ENCODE measurements at regions not wholly inside any gene's neighbourhood (a gene's known extent, or its start where the extent isn't known, plus 50 kb on each side); places are given as distances from the start of the nearest gene placed in this dataset.
"Not testable (repeated sequence)": the region's sequence is repeated elsewhere in the genome, so short reads cannot be mapped to it uniquely, and the experiment has no call there.

DNA sequence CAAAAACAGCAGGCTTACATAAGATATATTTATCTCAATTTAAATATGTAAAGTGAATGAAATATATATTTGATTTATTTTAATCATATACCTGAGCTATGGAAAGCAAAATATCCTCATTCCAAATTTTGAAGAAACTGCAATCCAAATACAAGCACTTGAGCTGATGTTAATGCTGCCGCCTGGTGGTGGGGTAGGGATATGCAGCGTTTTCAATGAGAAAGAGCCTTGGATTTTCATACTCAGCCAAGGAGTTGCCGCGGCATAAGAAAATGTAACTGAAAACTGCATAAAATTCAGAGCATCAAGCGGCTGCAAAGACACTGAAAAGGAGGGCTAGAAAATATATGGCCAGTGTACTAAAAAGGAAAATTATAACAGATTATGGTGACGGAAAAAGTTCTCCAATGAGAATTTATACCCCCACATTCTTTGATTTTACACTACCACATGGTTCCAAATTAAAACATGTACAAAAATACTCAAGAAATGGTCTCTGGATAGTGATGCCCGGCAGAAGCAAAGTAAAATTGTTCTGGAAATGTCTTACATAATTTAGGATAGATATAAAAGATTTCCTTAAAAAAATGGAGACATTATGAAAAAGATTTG is 660.3 kb upstream of the PITX2 start:
- DNase-seq: no peak

GRCh38 chr4:111296466-111296865 is 673.6 kb upstream of the PITX2 start:
- DNase-seq: no peak

DNA sequence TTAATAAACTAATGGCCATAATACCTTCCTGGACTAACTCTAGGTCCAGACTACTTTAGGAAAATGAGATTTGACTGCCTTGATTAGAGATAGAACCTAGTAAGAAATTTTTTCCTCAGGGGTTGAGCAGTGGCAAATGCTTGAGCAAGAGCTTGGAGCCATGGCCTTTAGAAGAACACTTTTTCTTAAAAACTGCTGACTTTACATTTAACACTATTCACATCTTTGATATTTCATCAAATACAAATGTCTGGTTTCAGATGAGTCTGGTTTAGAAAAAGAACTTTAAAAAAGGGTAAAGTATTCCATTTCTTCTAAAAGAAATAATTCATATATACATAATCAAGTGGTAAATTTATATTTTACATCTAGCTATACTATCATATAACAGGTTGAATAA is 680.9 kb upstream of the PITX2 start:
- no peak for DNase-seq

DNA sequence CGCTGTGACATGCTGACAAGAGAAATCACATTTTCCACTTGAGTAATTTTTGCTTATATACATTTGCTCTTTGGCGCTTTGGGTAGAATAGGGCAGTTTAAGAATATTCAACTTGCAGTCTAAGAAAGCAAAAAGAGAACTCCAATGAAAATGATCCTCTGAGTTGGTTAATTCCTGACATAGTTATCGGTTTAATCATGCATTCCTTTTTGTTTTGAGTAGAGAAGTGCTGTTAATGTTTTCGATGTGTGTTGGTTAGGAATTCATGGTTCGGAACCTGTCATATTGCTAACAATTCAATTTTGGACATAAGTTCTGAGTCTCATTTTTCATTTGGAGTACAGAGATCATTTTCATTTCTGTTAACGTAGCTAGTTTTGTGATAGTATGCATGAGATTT is 700.6 kb upstream of the PITX2 start:
- no peak for DNase-seq

DNA sequence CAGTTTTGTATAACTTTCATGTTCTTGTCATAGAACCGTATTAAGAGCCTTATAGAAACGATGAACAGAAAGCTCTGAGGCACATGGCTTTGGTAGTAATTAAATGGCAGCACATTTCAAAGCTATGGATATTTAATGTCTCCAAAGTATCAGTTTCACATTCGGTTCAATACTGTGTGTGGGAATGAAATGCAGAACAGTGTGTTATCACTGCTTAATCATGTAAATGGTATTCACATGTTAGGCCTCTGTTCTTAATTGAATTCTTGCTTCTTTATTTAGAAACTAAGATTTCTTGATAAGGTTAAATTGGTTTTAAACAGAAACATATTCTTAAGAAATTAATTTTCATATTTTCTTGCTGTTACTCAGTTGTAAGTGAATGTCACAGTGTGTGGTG is 701.0 kb upstream of the PITX2 start:
- DNase-seq: no peak

GRCh38 chr4:111326450-111326849 is 703.6 kb upstream of the PITX2 start:
- no peak for DNase-seq

GRCh38 chr4:111330786-111331185 is 707.9 kb upstream of the PITX2 start:
- DNase-seq: no peak

GRCh38 chr4:111334361-111334760 is 711.5 kb upstream of the PITX2 start:
- DNase-seq: no peak

- DNase-seq: not testable (repeated sequence)
These were observed 714.5 kb upstream of the PITX2 start for GRCh38 chr4:111337186-111337876.

- DNase-seq: no peak
These were observed 736.7 kb upstream of the PITX2 start for GRCh38 chr4:111359602-111360001.

DNA sequence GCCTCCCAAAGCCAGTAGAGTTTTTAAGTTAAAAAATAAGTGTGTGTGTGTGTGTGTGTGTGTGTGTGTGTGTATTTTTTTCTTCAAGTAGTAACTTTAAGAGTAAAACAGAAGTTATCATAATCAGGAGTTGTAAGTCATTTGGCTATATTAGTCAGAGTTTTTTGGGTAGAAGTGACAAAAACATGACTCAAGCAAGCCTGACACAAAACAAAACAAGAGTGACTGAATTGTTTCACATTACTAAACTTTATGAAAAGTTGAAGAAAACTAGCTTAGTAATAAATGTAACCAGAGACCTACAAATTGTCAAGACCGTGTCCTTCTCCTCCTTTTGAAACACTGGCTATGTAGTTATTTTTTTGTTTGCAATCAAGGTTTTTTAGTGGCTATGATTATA is 738.0 kb upstream of the PITX2 start:
- DNase-seq: no peak

- DNase-seq: no peak
These were observed 740.1 kb upstream of the PITX2 start for GRCh38 chr4:111362941-111363361.

DNA sequence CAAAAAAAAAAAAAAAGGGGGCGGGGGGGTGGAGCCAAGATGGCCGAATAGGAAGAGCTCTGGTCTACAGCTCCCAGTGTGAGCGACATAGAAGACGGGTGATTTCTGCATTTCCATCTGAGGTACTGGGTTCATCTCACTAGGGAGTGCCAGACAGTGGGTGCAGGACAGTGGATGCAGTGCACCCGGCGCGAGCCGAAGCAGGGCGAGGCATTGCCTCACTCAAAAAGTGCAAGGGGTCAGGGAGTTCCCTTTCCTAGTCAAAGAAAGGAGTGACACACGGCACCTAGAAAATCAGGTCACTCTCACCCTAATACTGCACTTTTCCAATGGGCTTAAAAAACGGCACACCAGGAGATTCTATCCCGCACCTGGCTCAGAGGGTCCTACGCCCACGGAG is 755.0 kb upstream of the PITX2 start:
- not testable (repeated sequence) for DNase-seq

- no peak for DNase-seq
These were observed 756.7 kb upstream of the FAM241A start for GRCh38 chr4:111388561-111388960.

GRCh38 chr4:111391829-111392228 is 753.4 kb upstream of the FAM241A start:
- no peak for DNase-seq

DNA sequence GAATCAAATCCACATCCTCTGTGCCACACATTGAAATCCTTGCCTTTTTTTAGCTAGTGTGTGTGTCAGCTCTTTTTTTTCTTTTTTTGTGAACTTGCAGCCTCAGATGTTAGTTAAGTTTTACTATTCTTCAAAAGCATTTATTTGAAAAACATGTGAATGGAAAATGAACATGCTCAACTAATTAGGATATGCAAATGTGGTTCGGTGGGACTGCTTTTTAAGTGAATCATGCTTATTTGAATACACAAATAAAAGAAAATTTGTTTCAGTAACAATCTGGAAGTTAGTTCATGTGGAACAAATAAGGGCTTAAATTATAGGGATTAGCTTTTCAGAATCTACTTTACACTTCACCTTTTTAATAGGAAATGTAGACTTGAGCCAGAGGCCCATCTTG is 751.5 kb upstream of the FAM241A start:
- DNase-seq: no peak

- DNase-seq: no peak
These were observed 746.3 kb upstream of the FAM241A start for GRCh38 chr4:111398906-111399330.

DNA sequence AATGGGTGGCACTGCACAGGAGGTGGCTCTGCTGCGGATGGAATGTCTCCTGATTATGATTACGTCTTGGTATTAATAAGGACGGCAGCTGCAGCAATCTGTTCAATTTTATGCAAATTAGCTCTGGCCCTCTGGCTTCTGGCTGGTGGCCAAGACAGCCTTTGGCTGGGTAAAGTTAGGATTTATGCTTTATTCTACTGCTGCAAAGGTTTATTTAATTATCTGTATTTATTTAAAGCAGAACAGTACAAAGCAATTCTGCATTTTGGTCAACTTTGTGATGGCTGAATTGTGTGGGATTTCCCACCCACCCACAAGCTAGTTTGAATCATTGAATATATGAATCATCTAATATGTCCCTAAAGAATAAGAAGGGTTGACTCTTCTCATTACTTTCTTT is 745.6 kb upstream of the FAM241A start:
- DNase-seq: no peak

DNA sequence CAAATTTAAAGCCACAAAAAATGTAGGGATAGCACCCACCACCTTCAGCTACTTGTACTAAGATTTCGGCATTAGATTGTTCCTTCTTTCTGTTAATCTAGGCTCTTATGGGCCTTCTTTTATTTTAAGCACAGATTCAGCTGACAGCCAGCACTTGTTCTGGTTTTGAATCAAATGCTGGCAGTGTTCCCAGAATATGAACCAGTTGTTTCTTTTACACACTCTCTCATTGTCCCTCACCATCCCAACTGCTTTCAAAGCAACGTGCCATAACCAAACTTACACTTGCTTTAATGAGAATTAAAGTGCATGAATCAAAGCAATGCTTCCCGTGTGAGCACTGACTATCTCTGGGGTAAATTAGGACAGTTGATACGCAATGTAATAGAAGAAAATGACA is 744.5 kb upstream of the FAM241A start:
- peak; percentile 24 for DNase-seq

DNA sequence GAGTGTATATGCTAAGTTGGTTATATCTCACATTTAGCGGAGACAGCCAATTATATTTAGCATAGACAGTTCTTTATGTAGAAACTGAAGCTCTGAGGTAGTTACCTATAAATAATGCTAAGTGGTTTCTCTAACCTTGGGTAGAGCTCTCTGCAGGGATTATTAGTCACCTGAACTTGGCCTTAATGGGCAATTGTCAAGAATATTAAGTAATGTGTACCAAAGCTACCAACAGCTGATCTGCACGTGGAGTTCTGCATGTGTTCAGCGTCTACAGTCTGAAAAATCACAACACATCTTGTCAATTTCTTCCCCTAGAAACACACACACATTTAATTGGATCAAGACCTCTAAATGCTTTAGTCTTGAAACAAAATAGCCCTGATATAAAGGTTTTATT is 740.6 kb upstream of the FAM241A start:
- DNase-seq: no peak

DNA sequence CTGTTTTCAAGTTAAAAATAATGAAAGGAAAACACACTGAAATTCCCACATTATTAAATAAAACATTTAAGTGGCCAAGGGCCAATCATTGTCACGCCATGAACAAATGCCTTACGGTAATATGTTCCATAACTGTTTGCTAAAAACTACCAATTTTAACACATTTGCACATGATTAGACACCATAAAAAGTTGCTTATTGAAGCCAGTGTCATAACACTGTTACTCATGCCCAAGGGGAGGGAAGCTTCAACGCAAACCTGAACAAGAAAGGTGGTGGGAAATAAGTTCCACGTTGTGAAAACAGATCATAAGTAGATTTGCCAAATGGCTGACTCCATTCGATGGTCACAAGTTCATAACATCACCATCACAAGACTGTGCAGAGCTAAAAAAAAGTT is 739.3 kb upstream of the FAM241A start:
- DNase-seq: no peak

- no peak for DNase-seq
These were observed 734.7 kb upstream of the FAM241A start for GRCh38 chr4:111410571-111410970.

GRCh38 chr4:111417521-111417920 is 727.7 kb upstream of the FAM241A start:
- DNase-seq: no peak

- no peak for DNase-seq
These were observed 711.8 kb upstream of the FAM241A start for GRCh38 chr4:111433441-111433840.

DNA sequence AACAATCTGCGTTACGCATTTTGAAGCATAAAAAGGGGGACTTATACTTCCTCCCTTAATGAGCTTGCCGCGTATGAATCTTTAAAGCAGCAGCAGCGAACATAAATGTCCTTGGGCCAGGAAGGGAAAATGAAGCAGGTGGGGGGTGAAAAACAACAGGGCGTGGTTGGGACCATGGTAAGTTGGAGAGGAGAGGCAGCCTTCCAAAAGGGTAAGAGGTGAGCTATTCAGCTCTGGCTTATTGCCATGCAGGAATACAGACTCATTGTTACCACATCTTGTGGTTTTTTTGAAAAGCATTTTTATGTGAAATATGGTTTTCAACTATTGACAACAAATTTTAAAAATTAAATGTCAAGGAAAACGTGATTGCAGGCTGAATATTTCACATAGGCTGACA is 710.7 kb upstream of the FAM241A start:
- DNase-seq: no peak
